Hypothalamus (tissue), 51 donors: ENCODE measurements at regions not wholly inside any gene's neighbourhood (a gene's known extent, or its start where the extent isn't known, plus 50 kb on each side); places are given as distances from the start of the nearest gene placed in this dataset.

Experiments
- DNase-seq, 51 donors: peaks; one replicate each; lab custom pipeline; 2025; lab: John Stamatoyannopoulos, UW

DNA sequence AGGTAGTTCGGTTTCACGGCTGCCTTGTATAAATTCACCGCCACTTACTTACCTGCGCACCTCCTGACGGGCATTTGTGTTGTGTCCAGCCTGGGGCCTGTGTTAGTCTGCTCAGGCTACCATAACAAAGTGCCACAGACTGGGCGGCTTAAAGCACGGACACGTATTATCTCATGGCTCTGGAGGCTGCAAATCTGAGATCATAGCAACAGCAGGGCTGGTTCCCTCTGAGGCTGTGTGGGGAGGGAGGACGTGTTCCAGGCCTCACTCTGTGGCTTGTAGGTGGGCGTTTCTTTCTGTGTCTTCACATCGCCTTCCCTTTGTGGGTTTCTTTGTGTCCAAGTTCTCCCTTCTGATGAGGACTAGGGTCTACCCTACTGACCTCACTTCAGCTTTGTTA lies 93.5 kb upstream of the FZD10 start:
- DNase-seq, result peak in 1 of 51 donors; percentile 8

DNA sequence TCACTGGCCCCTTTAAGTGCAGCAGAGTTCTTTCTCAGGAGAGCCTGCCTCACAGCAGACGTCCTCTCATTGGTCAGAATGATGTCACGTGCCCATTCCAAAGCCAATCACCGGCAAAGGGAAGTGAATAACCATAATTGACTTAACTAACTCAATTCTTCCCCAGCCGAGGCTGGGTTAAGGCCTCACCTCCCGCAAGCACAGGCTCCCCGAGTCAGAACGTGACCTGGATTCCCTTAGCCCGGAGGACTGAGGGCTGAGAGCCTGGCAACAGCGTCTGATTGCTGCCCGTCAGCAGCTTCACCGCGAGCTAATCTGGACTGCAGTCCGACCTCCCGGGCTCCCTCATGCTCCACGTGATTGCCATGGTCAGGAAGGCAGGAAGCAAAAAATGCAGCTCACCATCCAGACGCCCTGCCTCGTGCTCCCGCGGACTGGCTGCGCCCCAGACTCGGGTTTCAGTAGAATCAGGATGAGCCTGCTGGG lies 92.1 kb upstream of the FZD10 start:
- DNase-seq, result peak in 41 of 51 donors; percentile 5 to 71 (median 46)

DNA sequence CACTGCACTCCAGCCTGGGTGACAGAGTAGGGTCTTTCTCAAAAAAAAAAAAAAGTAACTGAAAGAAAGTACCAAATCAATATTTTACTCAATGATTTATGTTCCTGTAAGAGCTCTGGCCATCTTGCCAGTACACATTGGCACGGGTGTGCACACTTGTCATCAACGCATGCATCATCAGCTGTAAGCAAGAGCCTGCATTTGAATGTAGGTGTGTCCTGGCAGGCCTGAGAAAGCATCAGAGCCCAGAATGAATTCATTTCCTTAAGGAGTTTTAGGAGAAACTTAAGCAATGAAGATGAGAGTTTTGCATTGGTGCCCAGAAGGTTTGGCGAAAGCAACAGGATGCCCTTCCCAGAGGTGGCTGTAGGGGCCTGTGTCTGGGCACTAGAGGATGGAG lies 88.5 kb upstream of the FZD10 start:
- no peak for DNase-seq

DNA sequence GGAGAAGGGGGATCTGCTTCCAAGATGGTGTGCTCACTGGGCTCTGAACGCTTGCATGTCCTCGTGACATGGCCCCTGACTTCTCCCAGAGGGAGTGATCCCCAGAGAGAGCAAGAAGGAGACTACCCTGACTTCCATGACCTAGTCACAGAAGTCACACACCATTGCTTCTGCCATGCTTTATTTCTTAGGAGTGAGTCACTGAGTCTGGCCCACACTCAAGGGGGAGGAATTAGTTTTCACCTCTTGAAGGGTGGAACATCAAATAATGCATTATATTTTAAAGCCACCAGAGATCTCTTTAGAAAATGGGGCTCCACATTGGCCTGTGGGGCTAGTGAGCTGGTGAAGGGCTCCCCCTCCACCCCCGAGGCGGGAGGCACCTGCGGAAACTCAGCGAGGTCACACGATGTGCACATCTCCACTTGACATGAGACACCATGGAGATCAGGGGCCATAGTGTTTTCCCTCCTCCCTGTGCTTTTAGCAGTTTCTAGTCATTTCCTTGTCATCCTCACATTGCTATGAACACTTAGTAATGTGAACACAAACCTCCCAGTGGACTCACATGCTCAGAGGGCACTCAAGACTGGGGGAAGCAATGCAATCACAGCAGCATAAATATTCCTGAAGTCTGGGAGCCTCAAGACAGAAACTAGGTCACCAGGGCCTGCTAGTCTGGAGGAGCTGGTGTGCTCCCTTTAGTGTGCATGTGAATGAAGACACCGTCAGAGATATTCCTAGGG lies 87.4 kb upstream of the FZD10 start:
- peak in 1 of 51 donors; percentile 23 for DNase-seq

GRCh38 chr12:130075497-130076076 lies 86.7 kb upstream of the FZD10 start:
- DNase-seq, result peak in 1 of 51 donors; percentile 23

DNA sequence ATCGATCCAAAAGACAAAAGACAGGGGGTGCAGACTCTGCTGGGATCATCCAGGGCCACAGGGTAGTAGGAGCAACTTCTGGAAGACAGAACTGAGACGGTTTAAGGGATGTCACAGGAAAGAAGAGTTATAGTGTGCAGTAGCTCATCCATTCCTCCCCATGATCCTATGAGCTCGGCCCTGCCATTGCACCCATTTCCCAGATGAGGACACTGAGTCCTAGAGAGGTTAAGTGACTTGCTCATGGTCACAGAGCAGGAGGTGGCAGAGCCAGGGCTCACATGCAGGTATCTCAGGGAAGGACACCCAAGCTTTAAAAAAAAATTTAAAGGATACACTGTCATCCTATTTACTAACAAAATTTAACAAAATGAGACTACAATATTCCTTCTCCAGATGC lies 86.1 kb upstream of the FZD10 start:
- DNase-seq, result no peak

DNA sequence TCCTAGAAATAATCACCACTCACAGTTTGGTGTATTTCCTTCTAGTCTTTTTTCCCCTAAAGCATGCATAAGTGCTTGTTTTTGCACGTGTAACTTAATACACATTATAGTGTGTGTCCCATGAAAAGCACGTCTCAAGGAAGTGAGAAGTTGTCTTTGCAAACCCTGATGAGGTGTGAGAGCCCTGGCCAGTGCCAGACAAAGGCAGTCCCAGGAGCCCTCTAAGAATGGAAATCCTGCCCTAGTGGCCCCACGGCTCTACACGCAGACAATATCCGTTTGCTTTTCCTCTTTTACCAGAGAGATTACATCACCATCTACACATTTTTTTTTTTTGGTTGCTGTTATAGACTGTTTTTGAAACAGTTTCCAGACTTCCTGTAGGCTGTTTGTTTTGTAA lies 85.5 kb upstream of the FZD10 start:
- DNase-seq, result no peak

- DNase-seq, result no peak
Measured at GRCh38 chr12:130078852-130079251, 83.4 kb upstream of the FZD10 start.

DNA sequence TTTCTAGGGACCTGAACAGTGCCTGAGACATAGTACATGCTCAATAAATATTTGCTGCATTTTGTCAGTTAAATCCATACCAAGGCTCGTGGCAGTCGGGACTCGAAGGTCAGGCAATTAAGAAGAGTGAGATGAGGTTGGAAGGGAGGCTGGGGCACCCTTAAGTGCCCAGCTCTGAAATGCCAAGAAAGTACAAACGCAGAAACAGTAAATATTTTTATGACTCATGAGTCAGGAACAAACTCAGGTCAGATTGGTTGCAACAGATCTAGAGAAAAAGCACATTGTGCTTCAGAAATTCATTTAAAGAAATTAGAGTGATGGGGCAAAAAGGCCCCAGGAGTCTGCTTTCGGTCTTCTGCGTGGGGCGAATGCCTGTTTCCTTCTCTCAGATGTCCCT lies 83.0 kb upstream of the FZD10 start:
- no peak for DNase-seq

- DNase-seq, result no peak
Measured at GRCh38 chr12:130080205-130080604, 82.1 kb upstream of the FZD10 start.

- DNase-seq, result no peak
Measured at GRCh38 chr12:130081117-130081805, 81.0 kb upstream of the FZD10 start.

DNA sequence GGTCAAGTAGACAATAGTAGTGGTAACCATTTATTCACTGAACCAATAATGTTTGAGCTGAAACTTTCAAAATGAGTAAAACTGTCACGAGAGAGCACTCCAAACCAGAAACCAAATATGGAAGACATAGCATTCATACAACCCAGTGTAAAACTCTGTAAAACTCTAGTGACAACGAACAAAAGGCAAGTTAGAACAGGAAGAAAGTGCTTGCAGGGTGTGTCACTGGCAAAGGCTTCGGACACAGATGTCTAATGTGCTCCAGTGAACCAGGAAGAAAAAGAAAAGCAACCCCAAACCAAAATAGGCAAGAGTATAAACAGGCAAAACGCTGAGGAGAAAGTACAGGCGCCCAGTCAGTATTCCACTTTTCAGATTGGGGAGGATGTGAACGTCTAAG lies 79.3 kb upstream of the FZD10 start:
- no peak for DNase-seq

DNA sequence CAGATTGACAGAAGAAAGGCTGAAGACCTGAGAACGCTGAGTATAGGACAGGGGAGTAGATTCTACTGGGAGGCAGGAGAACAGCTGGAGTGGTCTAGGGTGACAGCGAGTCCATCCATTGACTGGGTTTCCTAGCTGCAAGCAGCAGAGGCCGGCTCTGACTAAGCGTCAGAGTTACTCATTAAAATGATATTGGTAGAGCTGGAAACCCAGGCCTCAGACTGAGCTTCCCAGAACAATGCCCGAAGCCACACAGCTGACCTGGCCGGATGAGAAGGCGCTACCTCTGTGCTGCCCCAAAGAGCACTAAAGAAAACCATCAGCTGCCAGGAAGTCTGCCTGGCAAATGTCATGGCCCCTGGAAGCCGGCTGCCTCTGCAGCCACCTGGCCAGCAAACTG lies 78.5 kb upstream of the FZD10 start:
- no peak for DNase-seq

DNA sequence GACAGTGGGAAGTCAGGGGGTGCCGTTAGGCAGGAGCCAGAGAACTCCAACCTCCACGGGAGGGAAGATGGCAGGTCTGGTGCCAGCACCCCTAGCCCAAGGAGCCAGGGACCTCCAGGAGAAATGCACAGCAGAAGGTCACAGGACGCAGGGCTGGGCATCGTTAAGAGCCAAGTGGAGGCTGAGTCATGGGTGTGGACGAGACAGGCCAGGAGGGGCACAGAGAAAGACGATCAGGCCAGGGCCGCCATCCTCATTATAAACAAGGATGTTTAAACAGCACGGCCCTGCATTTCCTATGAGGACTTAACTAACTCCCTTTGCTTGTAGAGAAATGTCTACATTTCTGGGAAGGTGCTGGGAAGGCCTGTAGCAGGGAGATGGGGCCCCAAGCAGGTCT lies 77.9 kb upstream of the FZD10 start:
- no peak for DNase-seq

GRCh38 chr12:130086248-130086647 lies 76.0 kb upstream of the FZD10 start:
- DNase-seq, result no peak

GRCh38 chr12:130086797-130087196 lies 75.5 kb upstream of the FZD10 start:
- no peak for DNase-seq

- DNase-seq, result no peak
Measured at GRCh38 chr12:130087222-130087621, 75.0 kb upstream of the FZD10 start.

- no peak for DNase-seq
Measured at GRCh38 chr12:130088504-130088903, 73.8 kb upstream of the FZD10 start.

DNA sequence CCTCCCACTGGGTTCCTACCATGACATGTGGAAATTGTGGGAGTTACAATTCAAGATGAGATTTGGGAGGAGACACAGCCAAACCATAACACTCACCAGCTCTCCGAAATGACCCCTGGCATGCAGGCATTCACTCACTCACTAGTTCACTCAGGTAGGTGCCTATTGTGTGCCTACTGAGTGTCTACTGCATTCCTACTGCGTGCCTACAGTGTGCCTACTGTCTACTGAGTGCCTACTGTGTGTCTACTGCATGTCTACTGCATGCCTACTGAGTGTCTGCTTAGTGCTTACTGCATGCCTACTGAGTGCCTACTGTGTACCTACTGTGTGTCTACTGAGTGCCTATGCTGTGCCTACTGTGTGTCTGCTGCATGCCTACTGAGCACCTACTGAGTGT lies 71.7 kb upstream of the FZD10 start:
- no peak for DNase-seq

GRCh38 chr12:130093380-130093779 lies 68.9 kb upstream of the FZD10 start:
- DNase-seq, result no peak

GRCh38 chr12:130097342-130097741 lies 64.9 kb upstream of the FZD10 start:
- DNase-seq, result no peak

DNA sequence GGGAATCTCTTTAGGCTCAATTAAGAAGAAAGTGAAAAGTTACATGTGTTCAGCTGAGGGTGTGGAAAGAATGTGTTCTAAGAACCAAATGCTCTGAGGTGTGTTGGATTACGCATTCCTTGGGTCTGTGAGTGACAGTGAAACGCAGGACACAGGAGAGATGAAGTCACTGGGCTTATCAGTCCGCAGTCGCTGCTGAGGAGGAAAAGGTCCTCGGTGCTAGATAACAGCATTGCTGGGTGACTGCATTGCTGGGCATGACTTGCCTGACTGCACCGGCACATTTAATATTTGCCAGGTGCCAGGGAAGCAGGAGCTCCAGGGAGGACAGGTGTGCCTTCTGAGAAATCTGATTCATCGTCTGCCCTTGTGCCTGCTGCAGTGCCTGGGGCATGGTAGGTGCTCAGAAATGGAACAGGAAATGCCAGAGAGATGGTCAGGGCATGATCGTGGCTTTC lies 64.4 kb upstream of the FZD10 start:
- DNase-seq, result no peak
